Stomach (tissue), 4 donors: ENCODE measurements at regions not wholly inside any gene's neighbourhood (a gene's known extent, or its start where the extent isn't known, plus 50 kb on each side); places are given as distances from the start of the nearest gene placed in this dataset.

ENCODE experiments used
- POLR2A ChIP-seq, 4 donors: fragments of 450-650 bp; IDR thresholded peaks; one replicate each; pipeline ENCODE4 v1.6.1; 2016; ENCODE audit warnings: antibody characterized with exemption in 4 of 4, control low read depth in 2 of 4, mild to moderate bottlenecking in 1 of 4, moderate library complexity in 1 of 4
- POLR2AphosphoS5 ChIP-seq, 3 donors: sonication (generic); formaldehyde crosslinking; IDR thresholded peaks; one replicate each; pipeline ENCODE4 v1.6.1; 2016; ENCODE audit warnings: antibody characterized with exemption in 3 of 3
- TF ChIP-seq, protein P1 (sequence below), 7 experiments: fragments of 450-650 bp in 4 of 7; fragments of 200-600 bp in 3 of 7; sonication (generic) in 3 of 7; IDR thresholded peaks; one replicate each; pipeline ENCODE4 v1.5.1; 2016 to 2019; ENCODE audit warnings: antibody characterized with exemption in 7 of 7, control low read depth in 2 of 7, mild to moderate bottlenecking in 1 of 7

DNA sequence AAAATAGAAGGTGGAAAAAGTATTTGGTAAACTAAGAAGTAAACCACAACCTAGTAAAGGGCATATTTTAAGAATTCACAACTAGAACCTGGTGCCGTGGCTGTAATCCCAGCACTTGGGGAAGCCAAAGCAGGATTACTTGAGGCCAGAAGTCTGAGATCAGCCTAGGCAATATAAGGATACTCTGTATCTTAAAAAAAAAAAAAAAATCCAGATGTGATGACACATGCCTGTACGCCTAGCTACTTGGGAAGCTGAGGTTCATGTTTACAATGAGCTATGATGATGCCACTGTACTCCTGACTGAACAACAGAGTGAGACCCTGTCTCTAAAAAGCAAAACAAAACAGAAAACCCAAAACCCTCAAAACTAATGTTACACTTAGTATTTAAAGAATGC lies 156.5 kb upstream of the XIST start:
- TF ChIP-seq, protein P1, sequence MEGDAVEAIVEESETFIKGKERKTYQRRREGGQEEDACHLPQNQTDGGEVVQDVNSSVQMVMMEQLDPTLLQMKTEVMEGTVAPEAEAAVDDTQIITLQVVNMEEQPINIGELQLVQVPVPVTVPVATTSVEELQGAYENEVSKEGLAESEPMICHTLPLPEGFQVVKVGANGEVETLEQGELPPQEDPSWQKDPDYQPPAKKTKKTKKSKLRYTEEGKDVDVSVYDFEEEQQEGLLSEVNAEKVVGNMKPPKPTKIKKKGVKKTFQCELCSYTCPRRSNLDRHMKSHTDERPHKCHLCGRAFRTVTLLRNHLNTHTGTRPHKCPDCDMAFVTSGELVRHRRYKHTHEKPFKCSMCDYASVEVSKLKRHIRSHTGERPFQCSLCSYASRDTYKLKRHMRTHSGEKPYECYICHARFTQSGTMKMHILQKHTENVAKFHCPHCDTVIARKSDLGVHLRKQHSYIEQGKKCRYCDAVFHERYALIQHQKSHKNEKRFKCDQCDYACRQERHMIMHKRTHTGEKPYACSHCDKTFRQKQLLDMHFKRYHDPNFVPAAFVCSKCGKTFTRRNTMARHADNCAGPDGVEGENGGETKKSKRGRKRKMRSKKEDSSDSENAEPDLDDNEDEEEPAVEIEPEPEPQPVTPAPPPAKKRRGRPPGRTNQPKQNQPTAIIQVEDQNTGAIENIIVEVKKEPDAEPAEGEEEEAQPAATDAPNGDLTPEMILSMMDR (IDR thresholded peaks at IDR 0.05), result no peak
- no peak for TF ChIP-seq POLR2A (IDR thresholded peaks at IDR 0.05)
- no peak for TF ChIP-seq POLR2AphosphoS5 (IDR thresholded peaks at IDR 0.05)
